GM18873 (cell line): ENCODE measurements at regions not wholly inside any gene's neighbourhood (a gene's known extent, or its start where the extent isn't known, plus 50 kb on each side); places are given as distances from the start of the nearest gene placed in this dataset.

ENCODE experiments used
- ATAC-seq: cut with Tn5 transposase; IDR thresholded peaks from one replicate; pipeline ENCODE4 v1.9.1; 2021; ENCODE audit warnings: mild to moderate bottlenecking, moderate library complexity, moderate number of reproducible peaks; ENCODE audit not compliant: unreplicated experiment, low FRiP score

GRCh38 chr15:61743345-61743909, 316.8 kb downstream of the VPS13C start:
- no peak for ATAC-seq

- ATAC-seq: no peak
Observed at GRCh38 chr15:61742591-61742990, 317.7 kb downstream of the VPS13C start.

- ATAC-seq: no peak
Observed at GRCh38 chr15:61736790-61737189, 323.5 kb downstream of the VPS13C start.

- ATAC-seq: no peak
Observed at GRCh38 chr15:61731099-61731498, 329.1 kb downstream of the VPS13C start.

GRCh38 chr15:61729646-61730045, 330.6 kb downstream of the VPS13C start:
- ATAC-seq: no peak

- ATAC-seq: no peak
Observed at GRCh38 chr15:61726166-61726565, 334.1 kb downstream of the VPS13C start.

- ATAC-seq: no peak
Observed at GRCh38 chr15:61725251-61725650, 335.0 kb downstream of the VPS13C start.

GRCh38 chr15:61724251-61724939, 335.9 kb downstream of the VPS13C start:
- no peak for ATAC-seq

GRCh38 chr15:61721418-61721817, 338.8 kb downstream of the VPS13C start:
- ATAC-seq: no peak

GRCh38 chr15:61720197-61720704, 340.0 kb downstream of the VPS13C start:
- ATAC-seq: no peak

GRCh38 chr15:61715082-61715481, 345.2 kb downstream of the VPS13C start:
- no peak for ATAC-seq

GRCh38 chr15:61712129-61712759, 348.0 kb downstream of the VPS13C start:
- ATAC-seq: no peak

GRCh38 chr15:61702224-61703020, 357.8 kb downstream of the VPS13C start:
- no peak for ATAC-seq

- ATAC-seq: no peak
Observed at GRCh38 chr15:61701455-61701854, 358.8 kb downstream of the VPS13C start.

GRCh38 chr15:61700803-61701202, 359.4 kb downstream of the VPS13C start:
- no peak for ATAC-seq

- ATAC-seq: no peak
Observed at GRCh38 chr15:61697796-61698195, 362.5 kb downstream of the VPS13C start.

- ATAC-seq: no peak
Observed at GRCh38 chr15:61689067-61689466, 371.2 kb downstream of the VPS13C start.

GRCh38 chr15:61687651-61688050, 372.6 kb downstream of the VPS13C start:
- no peak for ATAC-seq

GRCh38 chr15:61687124-61687523, 373.1 kb downstream of the VPS13C start:
- no peak for ATAC-seq

- ATAC-seq: no peak
Observed at GRCh38 chr15:61685971-61686370, 374.3 kb downstream of the VPS13C start.

GRCh38 chr15:61685534-61685933, 374.7 kb downstream of the VPS13C start:
- no peak for ATAC-seq
